ENCODE measurements at regions not wholly inside any gene's neighbourhood (a gene's known extent, or its start where the extent isn't known, plus 50 kb on each side); places are given as distances from the start of the nearest gene placed in this dataset.

- Histone ChIP-seq H3K9me2 (no peaks in the 10 kb centered on the region), H3K4me2 (no peak overlapping the region), H3K36me3 (replicated peaks in 1 of 2; ENCODE audit: control insufficient read depth in 1 of 2, insufficient read depth in 2 of 2, low read length in 1 of 2) (no peaks in the 10 kb centered on the region), H4K20me1 (ENCODE audit: insufficient read depth) (no peaks in the 10 kb centered on the region), H3K4me1 (ENCODE audit: control insufficient read depth in 1 of 2, insufficient read depth in 2 of 2, low read depth in 1 of 2, low read length in 1 of 2) (no peaks in the 10 kb centered on the region), H3K9me3 (no peaks in the 10 kb centered on the region), H3K79me2 (ENCODE audit: insufficient read depth) (no peaks in the 10 kb centered on the region), H3K9ac (no peak overlapping the region), H3K4me3 (ENCODE audit: low read depth in 2 of 2, low read length in 1 of 2) (no peak overlapping the region), H2AFZ (ENCODE audit: low read depth) (no peak overlapping the region), H3F3A (replicated peaks; ENCODE audit: insufficient read depth) (no peaks in the 10 kb centered on the region), H3K27ac (ENCODE audit: low read depth in 2 of 2, low read length in 1 of 2) (no peak overlapping the region), H3K27me3 (ENCODE audit: insufficient read depth) (no peaks in the 10 kb centered on the region)
- no peak for DNase-seq
- TF ChIP-seq FOXM1 (IDR thresholded peaks at IDR 0.05; ENCODE audit: low read depth) (no peak), YY1 (IDR thresholded peaks at IDR 0.05; ENCODE audit: low read depth) (no peak), TCF12 (IDR thresholded peaks at IDR 0.05) (no peak), FOXJ3 (CRISPR knock-in tag; IDR thresholded peaks at IDR 0.05) (no peak), TAF1 (IDR thresholded peaks at IDR 0.05; ENCODE audit: borderline replicate concordance, low read depth, low read length) (no peak), ELF1 (IDR thresholded peaks at IDR 0.05) (no peak), USF2 (IDR thresholded peaks at IDR 0.05; ENCODE audit: borderline replicate concordance, low read depth, low read length) (no peak), CHD2 (IDR thresholded peaks at IDR 0.05; ENCODE audit: low read length, partially characterized antibody) (no peak), RCOR1 (IDR thresholded peaks at IDR 0.05; ENCODE audit: low read length) (no peak), RAD21 (IDR thresholded peaks at IDR 0.05; ENCODE audit: low read length) (no peak)
- TF ChIP-seq, protein P1, sequence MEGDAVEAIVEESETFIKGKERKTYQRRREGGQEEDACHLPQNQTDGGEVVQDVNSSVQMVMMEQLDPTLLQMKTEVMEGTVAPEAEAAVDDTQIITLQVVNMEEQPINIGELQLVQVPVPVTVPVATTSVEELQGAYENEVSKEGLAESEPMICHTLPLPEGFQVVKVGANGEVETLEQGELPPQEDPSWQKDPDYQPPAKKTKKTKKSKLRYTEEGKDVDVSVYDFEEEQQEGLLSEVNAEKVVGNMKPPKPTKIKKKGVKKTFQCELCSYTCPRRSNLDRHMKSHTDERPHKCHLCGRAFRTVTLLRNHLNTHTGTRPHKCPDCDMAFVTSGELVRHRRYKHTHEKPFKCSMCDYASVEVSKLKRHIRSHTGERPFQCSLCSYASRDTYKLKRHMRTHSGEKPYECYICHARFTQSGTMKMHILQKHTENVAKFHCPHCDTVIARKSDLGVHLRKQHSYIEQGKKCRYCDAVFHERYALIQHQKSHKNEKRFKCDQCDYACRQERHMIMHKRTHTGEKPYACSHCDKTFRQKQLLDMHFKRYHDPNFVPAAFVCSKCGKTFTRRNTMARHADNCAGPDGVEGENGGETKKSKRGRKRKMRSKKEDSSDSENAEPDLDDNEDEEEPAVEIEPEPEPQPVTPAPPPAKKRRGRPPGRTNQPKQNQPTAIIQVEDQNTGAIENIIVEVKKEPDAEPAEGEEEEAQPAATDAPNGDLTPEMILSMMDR (IDR thresholded peaks at IDR 0.05) = no peak
- TF ChIP-seq, protein P2, sequence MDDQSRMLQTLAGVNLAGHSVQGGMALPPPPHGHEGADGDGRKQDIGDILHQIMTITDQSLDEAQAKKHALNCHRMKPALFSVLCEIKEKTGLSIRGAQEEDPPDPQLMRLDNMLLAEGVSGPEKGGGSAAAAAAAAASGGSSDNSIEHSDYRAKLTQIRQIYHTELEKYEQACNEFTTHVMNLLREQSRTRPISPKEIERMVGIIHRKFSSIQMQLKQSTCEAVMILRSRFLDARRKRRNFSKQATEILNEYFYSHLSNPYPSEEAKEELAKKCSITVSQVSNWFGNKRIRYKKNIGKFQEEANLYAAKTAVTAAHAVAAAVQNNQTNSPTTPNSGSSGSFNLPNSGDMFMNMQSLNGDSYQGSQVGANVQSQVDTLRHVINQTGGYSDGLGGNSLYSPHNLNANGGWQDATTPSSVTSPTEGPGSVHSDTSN (IDR thresholded peaks at IDR 0.05) = no peak
- CTCF ChIA-PET = no interaction called here
- POLR2A ChIA-PET = no interaction called here
Observed at GRCh38 chr11:127766734-127767133, 766.2 kb upstream of the KIRREL3 start.

GRCh38 chr11:127738771-127739286 is 738.3 kb upstream of the KIRREL3 start:
- WGBS (ENCODE audit: low lambda C conversion rate) = 25% methylated on average over 5 of the region's 5 CpGs

More at GRCh38 chr11:127738771-127739286, 738.3 kb upstream of the KIRREL3 start:
- Histone ChIP-seq H3K79me2 (ENCODE audit: insufficient read depth) (no peaks in the 10 kb centered on the region), H3K9me3 (no peaks in the 10 kb centered on the region; the same call in 1 of the 2 replicates), H2AFZ (ENCODE audit: low read depth) (no peak overlapping the region), H3K4me3 (ENCODE audit: low read depth in 2 of 2, low read length in 1 of 2) (no peak overlapping the region), H3K36me3 (replicated peaks in 1 of 2; ENCODE audit: control insufficient read depth in 1 of 2, insufficient read depth in 2 of 2, low read length in 1 of 2) (no peaks in the 10 kb centered on the region), H3K9ac (no peak overlapping the region), H3K27ac (ENCODE audit: low read depth in 2 of 2, low read length in 1 of 2) (no peak overlapping the region), H3K9me2 (no peaks in the 10 kb centered on the region), H3K4me2 (no peak overlapping the region), H3K27me3 (ENCODE audit: insufficient read depth) (no peaks in the 10 kb centered on the region), H4K20me1 (ENCODE audit: insufficient read depth) (no peaks in the 10 kb centered on the region), H3K4me1 (ENCODE audit: control insufficient read depth in 1 of 2, insufficient read depth in 2 of 2, low read depth in 1 of 2, low read length in 1 of 2) (peaks cover 0 to under 1% of the 10 kb centered on the region in 2 experiments; a peak in 2 of 4 replicates), H3F3A (replicated peaks; ENCODE audit: insufficient read depth) (no peaks in the 10 kb centered on the region)
- TF ChIP-seq REST (IDR thresholded peaks at IDR 0.05; ENCODE audit: low read depth, low read length) (no peak), RAD21 (IDR thresholded peaks at IDR 0.05; ENCODE audit: low read length) (no peak), CHD2 (IDR thresholded peaks at IDR 0.05; ENCODE audit: low read length, partially characterized antibody) (no peak), ZBTB33 (IDR thresholded peaks at IDR 0.05; ENCODE audit: borderline replicate concordance, low read depth) (no peak), FOXM1 (IDR thresholded peaks at IDR 0.05; ENCODE audit: low read depth) (no peak), FOXJ3 (CRISPR knock-in tag; IDR thresholded peaks at IDR 0.05) (no peak)
- ChIA-PET CTCF (interaction anchor here (1.4 to 1.7 kb wide), 2 partner anchors 11 to 105 kb away, joined by 4 to 5 read pairs; no protein-coding TSS in a partner anchor), POLR2A (no interaction called here)
- DNase-seq = no peak

Measured in SK-N-SH (cell line).